Suprapubic skin (tissue), 4 donors: ENCODE measurements at regions not wholly inside any gene's neighbourhood (a gene's known extent, or its start where the extent isn't known, plus 50 kb on each side); places are given as distances from the start of the nearest gene placed in this dataset.

Experiments used
- POLR2A ChIP-seq, 2 donors: fragments of 450-650 bp; IDR thresholded peaks; one replicate each; pipeline ENCODE4 v1.6.1; 2017; ENCODE audit warnings: antibody characterized with exemption in 2 of 2, mild to moderate bottlenecking in 2 of 2, moderate library complexity in 2 of 2
- POLR2AphosphoS5 ChIP-seq, 3 donors: sonication (generic); formaldehyde crosslinking; IDR thresholded peaks; one replicate each; pipeline ENCODE4 v1.6.1; 2017; ENCODE audit warnings: antibody characterized with exemption in 3 of 3
- TF ChIP-seq, protein P1 (sequence below), 2 donors: fragments of 200-600 bp in 1 of 2; fragments of 450-650 bp in 1 of 2; sonication (generic) in 1 of 2; IDR thresholded peaks; one replicate each; pipeline ENCODE4 v1.5.1; 2016 to 2019; ENCODE audit warnings: antibody characterized with exemption in 2 of 2, mild to moderate bottlenecking in 1 of 2, moderate library complexity in 1 of 2

DNA sequence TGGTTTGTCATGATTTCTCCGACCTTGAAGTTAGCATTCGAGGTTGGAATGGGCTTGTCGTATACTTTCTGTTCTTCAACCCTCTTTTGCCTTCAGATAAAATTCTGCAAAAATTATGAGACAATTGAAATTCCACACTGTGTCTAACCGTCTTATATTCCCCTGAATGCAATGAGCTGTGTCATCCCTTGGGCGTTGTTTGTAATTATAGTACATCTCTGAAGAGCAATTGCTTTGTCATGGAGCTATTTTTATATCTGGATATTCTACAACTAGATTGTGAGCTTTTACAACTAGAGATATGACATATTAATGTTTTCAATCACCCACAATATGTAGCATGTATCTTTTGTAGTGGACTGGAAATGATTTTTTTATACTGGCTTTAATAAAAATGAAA lies 631.8 kb upstream of the SLC10A2 start:
- TF ChIP-seq, protein P1, sequence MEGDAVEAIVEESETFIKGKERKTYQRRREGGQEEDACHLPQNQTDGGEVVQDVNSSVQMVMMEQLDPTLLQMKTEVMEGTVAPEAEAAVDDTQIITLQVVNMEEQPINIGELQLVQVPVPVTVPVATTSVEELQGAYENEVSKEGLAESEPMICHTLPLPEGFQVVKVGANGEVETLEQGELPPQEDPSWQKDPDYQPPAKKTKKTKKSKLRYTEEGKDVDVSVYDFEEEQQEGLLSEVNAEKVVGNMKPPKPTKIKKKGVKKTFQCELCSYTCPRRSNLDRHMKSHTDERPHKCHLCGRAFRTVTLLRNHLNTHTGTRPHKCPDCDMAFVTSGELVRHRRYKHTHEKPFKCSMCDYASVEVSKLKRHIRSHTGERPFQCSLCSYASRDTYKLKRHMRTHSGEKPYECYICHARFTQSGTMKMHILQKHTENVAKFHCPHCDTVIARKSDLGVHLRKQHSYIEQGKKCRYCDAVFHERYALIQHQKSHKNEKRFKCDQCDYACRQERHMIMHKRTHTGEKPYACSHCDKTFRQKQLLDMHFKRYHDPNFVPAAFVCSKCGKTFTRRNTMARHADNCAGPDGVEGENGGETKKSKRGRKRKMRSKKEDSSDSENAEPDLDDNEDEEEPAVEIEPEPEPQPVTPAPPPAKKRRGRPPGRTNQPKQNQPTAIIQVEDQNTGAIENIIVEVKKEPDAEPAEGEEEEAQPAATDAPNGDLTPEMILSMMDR (IDR thresholded peaks at IDR 0.05): no peak
- TF ChIP-seq POLR2AphosphoS5 (IDR thresholded peaks at IDR 0.05): no peak
- TF ChIP-seq POLR2A (IDR thresholded peaks at IDR 0.05): no peak
